Fibroblast of the aortic adventitia (primary cell): ENCODE measurements at regions not wholly inside any gene's neighbourhood (a gene's known extent, or its start where the extent isn't known, plus 50 kb on each side); places are given as distances from the start of the nearest gene placed in this dataset.

ENCODE experiments used
- DNase-seq: peaks from one replicate; pipeline ENCODE4 v3.0.0-alpha.2; 2010; ENCODE audit warnings: low read depth
- H3K4me3 ChIP-seq: 2 replicates; pipeline ENCODE4 v1.5.1; 2011; ENCODE audit warnings: low read depth, mild to moderate bottlenecking, control low read depth, low read length, moderate library complexity
- CTCF ChIP-seq: IDR thresholded peaks from 2 replicates; pipeline ENCODE4 v1.5.1; 2011; ENCODE audit warnings: mild to moderate bottlenecking, low read length, control low read depth, inconsistent platforms; ENCODE audit not compliant: insufficient read depth

GRCh38 chr12:25824734-25825133, 133.7 kb upstream of the RASSF8 start:
- DNase-seq, result peak; percentile 70
- TF ChIP-seq CTCF, result no peak
- H3K4me3 ChIP-seq, result no peak overlapping the region

GRCh38 chr12:25825446-25825845, 133.0 kb upstream of the RASSF8 start:
- DNase-seq, result peak; percentile 69
- peak; percentile 54 for TF ChIP-seq CTCF

GRCh38 chr12:25827141-25827540, 131.3 kb upstream of the RASSF8 start:
- DNase-seq, result no peak
- no peak for TF ChIP-seq CTCF
- H3K4me3 ChIP-seq, result no peak overlapping the region

More at GRCh38 chr12:25825446-25825845, 133.0 kb upstream of the RASSF8 start:
- H3K4me3 ChIP-seq, result peak overlapping the region; percentile 15

- no peak overlapping the region for H3K4me3 ChIP-seq
- no peak for TF ChIP-seq CTCF
- DNase-seq, result no peak
Observed at GRCh38 chr12:25827747-25828146, 130.7 kb upstream of the RASSF8 start.

GRCh38 chr12:25828188-25828587, 130.3 kb upstream of the RASSF8 start:
- no peak for TF ChIP-seq CTCF
- no peak for DNase-seq
- no peak overlapping the region for H3K4me3 ChIP-seq

- TF ChIP-seq CTCF, result peak; percentile 51
- no peak overlapping the region for H3K4me3 ChIP-seq
- DNase-seq, result peak; percentile 100
Observed at GRCh38 chr12:25829192-25829591, 129.3 kb upstream of the RASSF8 start.

GRCh38 chr12:25830456-25830855, 128.0 kb upstream of the RASSF8 start:
- no peak for DNase-seq
- H3K4me3 ChIP-seq, result no peak overlapping the region
- no peak for TF ChIP-seq CTCF
